ENCODE measurements at regions not wholly inside any gene's neighbourhood (a gene's known extent, or its start where the extent isn't known, plus 50 kb on each side); places are given as distances from the start of the nearest gene placed in this dataset.

- no peak for DNase-seq (ENCODE audit: extremely low read depth, low read depth)
- TF ChIP-seq, protein P1, sequence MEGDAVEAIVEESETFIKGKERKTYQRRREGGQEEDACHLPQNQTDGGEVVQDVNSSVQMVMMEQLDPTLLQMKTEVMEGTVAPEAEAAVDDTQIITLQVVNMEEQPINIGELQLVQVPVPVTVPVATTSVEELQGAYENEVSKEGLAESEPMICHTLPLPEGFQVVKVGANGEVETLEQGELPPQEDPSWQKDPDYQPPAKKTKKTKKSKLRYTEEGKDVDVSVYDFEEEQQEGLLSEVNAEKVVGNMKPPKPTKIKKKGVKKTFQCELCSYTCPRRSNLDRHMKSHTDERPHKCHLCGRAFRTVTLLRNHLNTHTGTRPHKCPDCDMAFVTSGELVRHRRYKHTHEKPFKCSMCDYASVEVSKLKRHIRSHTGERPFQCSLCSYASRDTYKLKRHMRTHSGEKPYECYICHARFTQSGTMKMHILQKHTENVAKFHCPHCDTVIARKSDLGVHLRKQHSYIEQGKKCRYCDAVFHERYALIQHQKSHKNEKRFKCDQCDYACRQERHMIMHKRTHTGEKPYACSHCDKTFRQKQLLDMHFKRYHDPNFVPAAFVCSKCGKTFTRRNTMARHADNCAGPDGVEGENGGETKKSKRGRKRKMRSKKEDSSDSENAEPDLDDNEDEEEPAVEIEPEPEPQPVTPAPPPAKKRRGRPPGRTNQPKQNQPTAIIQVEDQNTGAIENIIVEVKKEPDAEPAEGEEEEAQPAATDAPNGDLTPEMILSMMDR (IDR thresholded peaks at IDR 0.05; ENCODE audit: low read depth, low read length, missing control alignments), result no peak
- H3K4me3 ChIP-seq (replicated peaks; ENCODE audit: low read depth, low read length), result no peak overlapping the region
These were observed 114.8 kb upstream of the ATP2B2 start for GRCh38 chr3:10619989-10620832.

- H3K4me3 ChIP-seq (replicated peaks; ENCODE audit: low read depth, low read length), result no peak overlapping the region
- no peak for DNase-seq (ENCODE audit: extremely low read depth, low read depth)
- TF ChIP-seq, protein P1 (IDR thresholded peaks at IDR 0.05; ENCODE audit: low read depth, low read length, missing control alignments), result no peak
These were observed 115.4 kb upstream of the ATP2B2 start for GRCh38 chr3:10620833-10621082.

DNA sequence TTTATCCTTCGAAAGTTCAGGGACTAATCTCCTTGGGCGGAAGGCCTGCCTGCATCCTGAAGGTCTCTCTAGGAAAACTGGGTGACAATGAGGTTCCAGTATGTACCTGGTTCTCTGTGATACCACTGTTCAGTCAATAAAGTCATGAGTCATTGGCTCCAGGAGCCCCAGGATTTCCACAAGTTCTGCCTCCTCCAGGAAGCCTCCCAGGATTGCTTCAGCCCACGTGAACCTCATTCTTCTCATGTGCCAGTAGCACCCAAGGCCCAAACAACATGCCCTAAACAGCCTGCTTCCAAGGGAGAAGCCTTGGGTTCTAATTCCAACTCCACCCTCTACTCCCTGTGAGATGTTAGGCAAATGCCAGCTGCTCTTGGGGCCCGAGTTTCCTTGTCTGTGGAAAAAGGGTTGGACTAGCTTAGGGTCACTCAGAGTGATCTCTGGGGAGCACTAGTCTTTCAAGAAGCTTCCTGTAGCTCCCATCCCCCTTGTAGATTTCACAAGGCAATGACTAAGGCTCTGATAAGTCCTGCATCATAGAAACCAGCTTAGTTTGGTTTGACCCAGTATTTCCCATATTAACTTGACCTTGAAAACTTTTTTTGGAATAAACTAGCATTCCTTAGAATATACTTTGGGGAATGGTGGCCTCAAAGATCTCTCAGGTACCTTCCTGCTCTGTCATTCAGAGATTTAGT, 118.3 kb upstream of the ATP2B2 start:
- no peak for DNase-seq (ENCODE audit: extremely low read depth, low read depth)

DNA sequence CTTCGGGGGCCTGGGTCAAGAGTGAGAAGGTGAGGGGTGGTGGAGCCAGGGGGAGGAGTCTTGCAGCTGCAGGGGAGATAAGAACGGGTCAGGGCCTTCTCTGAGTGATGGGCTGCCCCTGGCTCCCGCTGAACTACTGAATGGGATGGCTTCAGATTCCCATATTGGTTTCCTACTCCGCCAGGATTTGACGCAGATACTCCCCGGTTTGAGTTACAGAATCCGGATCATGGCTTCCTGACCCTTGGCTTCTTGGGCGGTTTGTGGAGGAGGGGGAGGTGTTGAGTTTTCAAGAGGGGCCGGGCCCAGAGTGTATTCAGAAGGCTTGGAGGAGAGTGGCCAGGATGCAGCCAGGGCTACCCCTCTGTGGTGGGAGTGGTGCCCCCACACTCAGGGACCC, 119.9 kb upstream of the ATP2B2 start:
- TF ChIP-seq, protein P1 (IDR thresholded peaks at IDR 0.05; ENCODE audit: low read depth, low read length, missing control alignments), result no peak
- no peak overlapping the region for H3K4me3 ChIP-seq (replicated peaks; ENCODE audit: low read depth, low read length)
- no peak for DNase-seq (ENCODE audit: extremely low read depth, low read depth)

More for the DNA sequence above, 118.3 kb upstream of the ATP2B2 start:
- H3K4me3 ChIP-seq (replicated peaks; ENCODE audit: low read depth, low read length), result no peak overlapping the region
- TF ChIP-seq, protein P1 (IDR thresholded peaks at IDR 0.05; ENCODE audit: low read depth, low read length, missing control alignments), result no peak

GRCh38 chr3:10627884-10628572, 122.6 kb upstream of the ATP2B2 start:
- TF ChIP-seq, protein P1 (IDR thresholded peaks at IDR 0.05; ENCODE audit: low read depth, low read length, missing control alignments), result no peak
- DNase-seq (ENCODE audit: extremely low read depth, low read depth), result no peak
- no peak overlapping the region for H3K4me3 ChIP-seq (replicated peaks; ENCODE audit: low read depth, low read length)

DNA sequence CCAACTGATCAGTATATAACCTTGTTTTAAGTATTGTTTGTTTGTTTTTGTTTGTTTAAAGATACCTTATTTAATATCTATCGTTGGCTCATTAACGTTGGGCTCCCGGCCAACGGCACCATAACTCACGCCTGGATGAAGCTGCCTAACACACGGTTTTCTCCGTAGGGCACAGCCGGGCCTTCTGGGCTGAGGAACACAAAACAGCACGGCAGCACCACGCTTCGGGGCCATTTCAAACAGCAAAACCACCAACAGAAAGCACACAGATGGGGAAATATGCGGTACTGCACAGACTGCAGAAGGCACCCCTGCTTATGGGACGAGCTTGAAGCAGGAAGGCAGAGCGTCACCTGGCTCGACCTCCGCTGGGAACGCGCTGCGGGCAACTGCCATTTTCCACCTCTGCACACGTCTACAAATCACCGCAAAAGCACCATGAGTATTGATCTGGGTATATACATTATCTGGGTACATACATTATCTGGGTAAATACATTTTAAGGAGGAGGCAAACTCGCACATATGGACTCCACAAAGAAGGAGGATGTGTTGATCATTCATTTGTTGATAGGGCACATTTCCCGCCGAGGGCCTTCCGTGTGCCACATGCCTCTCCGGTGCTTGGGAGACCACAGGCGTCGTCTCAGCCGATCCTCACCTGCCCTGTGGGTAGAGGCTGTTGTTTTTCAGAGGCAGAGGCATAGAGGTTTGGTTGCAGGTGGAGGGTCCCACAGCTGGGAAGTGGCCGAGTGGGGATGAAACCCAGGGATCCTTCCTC, 123.7 kb upstream of the ATP2B2 start:
- no peak for DNase-seq (ENCODE audit: extremely low read depth, low read depth)
- H3K4me3 ChIP-seq (replicated peaks; ENCODE audit: low read depth, low read length), result no peak overlapping the region
- TF ChIP-seq, protein P1 (IDR thresholded peaks at IDR 0.05; ENCODE audit: low read depth, low read length, missing control alignments), result no peak

Data from HFF-Myc (cell line).